ENCODE measurements at regions not wholly inside any gene's neighbourhood (a gene's known extent, or its start where the extent isn't known, plus 50 kb on each side); places are given as distances from the start of the nearest gene placed in this dataset.

GRCh38 chr17:65406552-65406951 lies 154.9 kb downstream of the AXIN2 start:
- no peak for DNase-seq (ENCODE audit: low read depth in 3 of 3)

- no peak for DNase-seq (ENCODE audit: low read depth in 3 of 3)
Observed at GRCh38 chr17:65405563-65405962, 155.9 kb downstream of the AXIN2 start.

DNA sequence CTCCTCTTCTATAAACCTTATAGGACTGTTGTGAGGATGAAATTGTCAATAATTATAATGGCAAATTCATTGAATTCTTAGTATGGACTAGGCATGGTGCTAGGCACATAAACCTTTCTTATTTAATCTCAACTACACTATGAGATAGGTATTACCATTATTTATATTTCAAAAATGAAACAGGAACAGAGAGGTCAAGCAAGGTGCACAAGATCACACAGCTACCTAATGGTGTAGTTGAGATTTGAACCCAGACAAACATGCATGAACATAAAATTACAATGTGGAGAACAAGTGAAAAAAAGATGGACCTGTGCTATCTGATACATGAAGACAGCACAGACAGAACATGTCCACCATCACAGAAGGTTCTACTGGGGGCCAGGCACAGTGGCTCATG lies 156.7 kb downstream of the AXIN2 start:
- DNase-seq (ENCODE audit: low read depth in 3 of 3), result no peak

GRCh38 chr17:65403626-65404025 lies 157.8 kb downstream of the AXIN2 start:
- DNase-seq (ENCODE audit: low read depth in 3 of 3), result no peak

GRCh38 chr17:65402513-65403496 lies 158.6 kb downstream of the AXIN2 start:
- no peak for DNase-seq (ENCODE audit: low read depth in 3 of 3)

GRCh38 chr17:65401561-65401960 lies 159.9 kb downstream of the AXIN2 start:
- no peak for DNase-seq (ENCODE audit: low read depth in 3 of 3)

DNA sequence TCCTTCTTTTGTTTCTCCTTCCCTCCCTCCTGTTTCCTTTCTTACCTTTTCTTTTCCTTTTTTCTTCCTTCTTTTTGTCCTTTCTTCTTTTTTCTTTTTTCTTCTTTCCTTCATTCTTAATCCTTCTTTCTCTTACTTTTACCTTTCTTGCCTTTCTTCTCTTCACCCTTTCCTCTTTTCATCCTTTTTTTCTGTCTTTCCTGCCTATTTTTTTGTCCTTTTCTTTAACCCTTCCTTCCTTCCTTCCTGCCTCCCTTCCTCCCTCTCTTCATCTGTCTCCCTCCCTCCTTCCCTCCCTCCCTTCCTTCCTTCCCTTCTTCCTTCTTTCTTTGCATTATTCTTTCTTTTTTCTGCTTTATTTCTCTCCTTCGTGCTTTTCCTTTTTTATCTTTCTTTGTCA lies 160.7 kb downstream of the AXIN2 start:
- DNase-seq (ENCODE audit: low read depth in 3 of 3), result no peak

GRCh38 chr17:65398040-65398787 lies 163.2 kb downstream of the AXIN2 start:
- DNase-seq (ENCODE audit: low read depth in 3 of 3), result no peak

DNA sequence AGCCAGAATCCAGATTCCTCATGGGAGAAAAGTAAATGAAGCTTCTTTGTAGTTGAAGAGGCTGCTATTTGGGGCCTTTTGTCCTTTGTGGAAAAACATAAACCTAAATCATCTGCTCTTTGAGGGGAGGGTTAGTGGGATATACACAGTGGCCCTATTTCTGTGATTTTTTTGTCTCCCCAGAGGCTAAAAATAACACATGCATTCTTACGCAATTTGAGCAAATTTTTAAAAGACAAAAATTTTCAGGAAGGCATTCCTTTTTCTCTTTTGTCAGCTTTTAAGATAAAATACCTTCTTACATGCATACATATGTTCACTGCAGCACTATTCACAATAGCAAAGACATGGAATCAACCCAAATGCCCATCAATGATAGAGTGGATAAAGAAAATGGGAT lies 165.5 kb downstream of the AXIN2 start:
- no peak for DNase-seq (ENCODE audit: low read depth in 3 of 3)

DNA sequence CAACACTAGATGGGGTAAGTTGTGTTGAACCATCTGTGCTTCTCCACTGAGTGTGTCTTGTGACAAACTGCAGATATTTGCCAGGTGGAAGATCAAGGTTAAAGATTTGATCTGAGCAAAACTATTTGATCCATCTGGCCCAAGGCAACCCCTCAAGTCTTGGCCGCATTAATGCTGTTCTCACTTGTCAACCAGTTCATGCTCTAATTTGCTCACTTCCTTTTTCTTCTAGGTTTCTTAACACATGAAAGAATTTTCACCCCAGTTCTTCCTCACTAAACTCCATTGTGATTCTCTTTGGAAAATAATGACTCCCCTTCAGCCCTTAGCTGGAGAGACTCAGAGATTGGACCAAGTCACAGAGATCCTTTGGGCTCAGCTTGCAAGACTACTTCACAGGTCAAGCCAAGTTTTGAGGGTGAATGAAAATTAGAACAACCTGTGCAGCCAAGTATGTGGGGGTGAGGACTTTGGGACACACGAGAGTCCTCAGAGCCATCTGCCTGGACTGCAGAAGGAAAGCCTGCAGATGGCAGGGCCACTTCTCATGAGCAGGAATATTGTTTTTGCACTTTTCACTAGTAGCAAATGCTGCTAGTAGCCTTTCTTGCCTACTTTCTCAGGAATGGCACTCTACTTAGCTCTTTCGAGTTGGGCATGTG lies 166.5 kb downstream of the AXIN2 start:
- DNase-seq (ENCODE audit: low read depth in 3 of 3), result no peak

- DNase-seq (ENCODE audit: low read depth in 3 of 3), result no peak
Observed at GRCh38 chr17:65393514-65393913, 167.9 kb downstream of the AXIN2 start.

DNA sequence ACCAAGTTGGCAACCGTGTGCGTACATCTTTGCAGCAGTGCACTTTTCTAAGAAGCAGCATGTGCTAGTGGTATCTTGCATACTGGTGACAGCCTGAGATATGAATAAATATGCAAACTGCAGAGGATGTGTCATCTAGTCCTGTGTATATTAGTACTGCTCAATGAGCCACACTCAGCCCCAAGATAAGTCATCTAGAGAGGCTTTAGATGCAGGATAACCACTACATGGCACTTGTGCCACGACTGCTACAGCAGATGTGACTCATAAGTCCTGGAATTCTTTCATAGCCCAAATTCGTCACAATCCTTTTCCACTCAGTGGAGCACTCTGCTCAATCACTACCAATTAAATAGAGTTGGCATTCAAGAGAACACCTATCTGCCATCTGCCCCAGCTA lies 171.5 kb downstream of the AXIN2 start:
- DNase-seq (ENCODE audit: low read depth in 3 of 3), result no peak

- no peak for DNase-seq (ENCODE audit: low read depth in 3 of 3)
Observed at GRCh38 chr17:65389426-65389825, 172.0 kb downstream of the AXIN2 start.

- DNase-seq (ENCODE audit: low read depth in 3 of 3), result no peak
Observed at GRCh38 chr17:65388911-65389310, 172.5 kb downstream of the AXIN2 start.

DNA sequence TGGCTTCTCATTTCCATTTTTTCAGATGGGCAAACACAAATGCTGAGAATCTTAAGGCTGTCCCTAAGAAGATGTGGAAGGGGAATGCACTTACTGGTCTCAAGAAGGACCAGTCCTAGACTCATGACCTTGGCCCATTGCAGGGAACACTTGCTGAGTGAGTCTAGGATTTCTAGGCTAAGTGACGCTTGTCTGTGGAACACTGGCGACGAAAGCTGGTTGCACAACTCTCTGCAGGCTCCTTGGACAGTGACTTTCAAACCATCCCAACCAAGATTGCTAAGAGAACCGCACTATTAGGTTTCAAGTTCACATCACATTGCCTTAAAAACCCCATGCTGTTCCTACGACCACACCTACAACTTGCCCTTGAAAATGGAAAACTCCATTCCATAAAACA lies 174.1 kb downstream of the AXIN2 start:
- DNase-seq (ENCODE audit: low read depth in 3 of 3), result no peak

- DNase-seq (ENCODE audit: low read depth in 3 of 3), result no peak
Observed at GRCh38 chr17:65385726-65386125, 175.7 kb downstream of the AXIN2 start.

DNA sequence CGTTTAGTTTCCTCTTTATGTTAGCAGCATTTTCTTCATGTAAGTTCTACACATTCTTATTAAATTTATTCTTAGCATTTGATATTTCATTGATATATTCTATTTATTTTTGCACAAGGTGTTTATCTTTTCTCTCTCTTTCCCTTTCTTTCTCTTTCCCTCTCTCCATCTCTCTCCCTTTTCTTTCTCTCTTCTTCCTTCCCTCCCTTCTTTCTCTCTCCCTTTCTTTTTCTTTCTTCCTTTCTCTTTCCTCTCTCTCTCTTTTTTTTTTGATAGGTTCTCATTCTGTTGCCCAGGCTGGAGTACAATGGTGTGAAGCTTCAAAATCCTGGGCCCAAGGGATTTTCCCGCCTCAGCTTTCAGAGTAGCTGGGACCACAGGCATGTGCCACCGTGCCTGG lies 176.4 kb downstream of the AXIN2 start:
- no peak for DNase-seq (ENCODE audit: low read depth in 3 of 3)

- DNase-seq (ENCODE audit: low read depth in 3 of 3), result no peak
Observed at GRCh38 chr17:65381152-65381551, 180.3 kb downstream of the AXIN2 start.

GRCh38 chr17:65374966-65375365 lies 186.5 kb downstream of the AXIN2 start:
- DNase-seq (ENCODE audit: low read depth in 3 of 3), result no peak

DNA sequence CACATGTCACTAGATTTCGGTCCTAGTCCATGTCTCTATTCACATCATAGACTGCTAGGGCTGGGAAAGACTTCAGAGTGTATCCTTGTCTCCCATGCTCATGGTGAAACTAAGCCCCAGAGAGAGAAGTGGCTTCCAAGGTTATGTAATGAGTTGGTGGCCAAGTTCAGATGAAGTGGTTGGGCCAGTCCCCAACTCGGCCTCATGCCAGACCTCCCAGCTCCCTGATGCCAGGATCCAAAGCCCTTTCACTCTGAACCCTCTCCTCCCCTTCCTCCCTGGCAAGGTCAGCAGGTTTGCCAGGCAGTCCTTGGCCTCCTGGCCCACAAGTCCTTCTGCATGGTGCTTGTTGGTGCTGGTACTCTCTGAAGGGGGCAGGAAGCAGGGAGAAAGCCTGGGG lies 189.7 kb downstream of the AXIN2 start:
- no peak for DNase-seq (ENCODE audit: low read depth in 3 of 3)

- no peak for DNase-seq (ENCODE audit: low read depth in 3 of 3)
Observed at GRCh38 chr17:65370669-65371131, 190.7 kb downstream of the AXIN2 start.

DNA sequence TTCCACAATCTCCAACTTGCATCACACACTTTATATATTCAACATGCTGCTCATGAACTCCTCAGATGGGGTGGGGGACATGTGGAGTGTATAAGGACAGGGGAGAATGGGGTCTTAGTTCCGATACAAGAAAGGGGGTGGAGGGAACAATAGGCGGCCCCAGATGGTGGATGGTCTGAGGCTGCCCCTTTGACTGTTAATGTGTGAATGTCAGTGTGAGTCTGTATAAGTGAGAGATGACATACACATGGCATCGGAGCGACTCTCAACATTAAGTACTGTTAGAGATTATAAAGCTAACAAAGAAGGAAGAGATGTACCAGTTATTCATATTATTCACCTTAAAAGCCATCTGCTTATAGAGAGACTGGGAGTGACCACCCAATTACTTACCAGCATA lies 193.1 kb downstream of the AXIN2 start:
- no peak for DNase-seq (ENCODE audit: low read depth in 3 of 3)

Data from stimulated activated CD4-positive, alpha-beta T cell treated with anti-CD3 and anti-CD28 coated beads, TNF-alpha, amount 100 ng/mL, for 48 hours (primary cell).